GM12878 (cell line): ENCODE measurements at regions not wholly inside any gene's neighbourhood (a gene's known extent, or its start where the extent isn't known, plus 50 kb on each side); places are given as distances from the start of the nearest gene placed in this dataset.

Experiments used
- ATAC-seq: fragments of 200-7000 bp; cut with Tn5 transposase; 3 replicates; pipeline ENCODE4 v1.9.1; 2020; ENCODE audit warnings: mild to moderate bottlenecking, moderate library complexity
- BruUV-seq: library from RNA; stranded (reverse); fragments of 400-500 nt; replicated peaks from 2 replicates; lab custom pipeline; 2021; lab: Mats Ljungman, UMichigan
- CTCF ChIA-PET: fragments of 300-600 bp; sonication (Branson Sonifier 250); formaldehyde crosslinking; extraction: SDS; loops from one replicate; lab custom pipeline; 2021; ENCODE audit warnings: inconsistent platforms; lab: Yijun Ruan, JAX
- POLR2A ChIA-PET: fragments of 350-600 bp; formaldehyde crosslinking; extraction: SDS; loops from one replicate; lab custom pipeline; 2021; ENCODE audit warnings: inconsistent platforms; lab: Charles Lee
- RAD21 ChIA-PET: fragments of 300-600 bp; sonication (Branson Sonifier 250); formaldehyde crosslinking; loops from one replicate; lab custom pipeline; 2023; ENCODE audit warnings: antibody characterized with exemption; ENCODE audit not compliant: unreplicated experiment; lab: Charles Lee
- SMC1A ChIA-PET: fragments of 300-600 bp; sonication (Branson Sonifier 250); formaldehyde crosslinking; loops from one replicate; lab custom pipeline; 2023; ENCODE audit not compliant: unreplicated experiment, uncharacterized antibody; lab: Charles Lee
- DNase-seq: peaks from one replicate; pipeline ENCODE4 v3.0.0-alpha.2; 2011; ENCODE audit warnings: low read depth, low spot score
- FAIRE-seq: peaks from 3 replicates; lab custom pipeline; 2011; peaks lifted over from hg19 to GRCh38; lab: Jason Lieb, UNC
- H2AFZ ChIP-seq: 2 replicates; pipeline ENCODE4 v1.6.0; 2011; ENCODE audit warnings: low read depth, low read length, control low read depth; ENCODE audit not compliant: control insufficient read depth
- H3K27ac ChIP-seq: 2 replicates; pipeline ENCODE4 v1.5.1; 2011; ENCODE audit warnings: control low read depth; ENCODE audit not compliant: control insufficient read depth, insufficient read depth
- H3K27me3 ChIP-seq, 2 experiments: replicated peaks in 1 of 2; 2 replicates each; pipeline versions ENCODE4 v1.6.0 to v1.6.1; 2011; ENCODE audit warnings: low read length in 1 of 2; ENCODE audit not compliant: control insufficient read depth in 2 of 2, insufficient read depth in 2 of 2
- H3K36me3 ChIP-seq, 2 experiments: 2 replicates each; pipeline ENCODE4 v1.5.1; 2011; ENCODE audit warnings: low read length in 1 of 2; ENCODE audit not compliant: control insufficient read depth in 2 of 2, insufficient read depth in 2 of 2
- H3K4me1 ChIP-seq: 2 replicates; pipeline ENCODE4 v1.6.1; 2011; ENCODE audit warnings: mild to moderate bottlenecking, low read length, moderate library complexity, mixed read lengths; ENCODE audit not compliant: control insufficient read depth, insufficient read depth
- H3K4me2 ChIP-seq: 2 replicates; pipeline ENCODE4 v1.6.0; 2011; ENCODE audit warnings: control low read depth; ENCODE audit not compliant: control insufficient read depth, insufficient read depth
- H3K4me3 ChIP-seq: fragments of 200-600 bp; sonication (generic); 2 replicates; pipeline ENCODE4 v1.5.1; 2016
- H3K79me2 ChIP-seq: 2 replicates; pipeline ENCODE4 v1.6.0; 2011; ENCODE audit warnings: low read length; ENCODE audit not compliant: control insufficient read depth, insufficient read depth
- H3K9ac ChIP-seq: 2 replicates; pipeline ENCODE4 v1.8.0; 2011; ENCODE audit warnings: low read length, control low read depth, mixed read lengths; ENCODE audit not compliant: control insufficient read depth, insufficient read depth
- H3K9me3 ChIP-seq: replicated peaks from 3 replicates; pipeline ENCODE4 v1.5.1; 2011; ENCODE audit warnings: mild to moderate bottlenecking, low read length; ENCODE audit not compliant: control insufficient read depth, insufficient read depth
- H4K20me1 ChIP-seq: 2 replicates; pipeline ENCODE4 v1.6.0; 2011; ENCODE audit not compliant: control insufficient read depth, insufficient read depth
- ASH2L ChIP-seq: fragments of 300-600, 200-600 bp; sonication (generic); IDR thresholded peaks from 2 replicates; pipeline ENCODE4 v1.6.1; 2017; ENCODE audit warnings: low read depth, mild to moderate bottlenecking, borderline replicate concordance
- CBX5 ChIP-seq: sonication (generic); IDR thresholded peaks from 2 replicates; pipeline ENCODE4 v1.6.1; 2016; ENCODE audit warnings: low read depth, moderate library complexity, mild to moderate bottlenecking, inconsistent platforms
- EZH2 ChIP-seq: IDR thresholded peaks from 2 replicates; pipeline ENCODE4 v1.6.1; 2012; ENCODE audit warnings: low read depth, mild to moderate bottlenecking, control low read depth, inconsistent platforms, low read length, borderline replicate concordance; ENCODE audit not compliant: control insufficient read depth
- FOXK2 ChIP-seq: fragments of 450-650 bp; IDR thresholded peaks from 2 replicates; pipeline ENCODE4 v1.6.1; 2017; ENCODE audit warnings: mild to moderate bottlenecking, moderate library complexity
- HCFC1 ChIP-seq: fragments of 150-350 bp; IDR thresholded peaks from 2 replicates; pipeline ENCODE4 v1.6.1; 2014; ENCODE audit warnings: low read length
- NR2C2 ChIP-seq: IDR thresholded peaks from 2 replicates; pipeline ENCODE4 v1.6.1; 2011; ENCODE audit warnings: borderline replicate concordance, low read depth; ENCODE audit not compliant: control insufficient read depth, insufficient read length
- RB1 ChIP-seq: fragments of 450-650 bp; formaldehyde crosslinking; IDR thresholded peaks from 2 replicates; pipeline ENCODE4 v1.6.1; 2017; ENCODE audit warnings: mild to moderate bottlenecking, borderline replicate concordance
- RELB ChIP-seq: fragments of 450-650 bp; IDR thresholded peaks from 2 replicates; pipeline ENCODE4 v1.6.1; 2017; ENCODE audit warnings: low read depth, mild to moderate bottlenecking, moderate library complexity
- TCF3 ChIP-seq: IDR thresholded peaks from 2 replicates; pipeline ENCODE4 v1.6.1; 2012; ENCODE audit warnings: low read depth, mild to moderate bottlenecking, low read length, borderline replicate concordance; ENCODE audit not compliant: insufficient read depth
- USF2 ChIP-seq: IDR thresholded peaks from 2 replicates; pipeline ENCODE4 v1.6.1; 2011; ENCODE audit warnings: low read depth, low read length, improper control_type of control experiment, borderline replicate concordance
- YY1 ChIP-seq: IDR thresholded peaks from 2 replicates; pipeline ENCODE4 v1.6.1; 2011; ENCODE audit warnings: low read depth, mild to moderate bottlenecking, low read length
- WGBS: methylation state at CpG from one replicate; pipeline ENCODE4 v1.1.6; 2016; ENCODE audit warnings: low lambda C conversion rate; ENCODE audit not compliant: insufficient replicate concordance, insufficient coverage; ENCODE audit errors: missing lambda C conversion rate; 5-methylcytosine and 5-hydroxymethylcytosine counted together
- in situ Hi-C: fragments of 300-500 bp; cut with MboI; formaldehyde crosslinking; loops from 9 replicates; pipeline ENCODE4 v1.14.3; 2018; ENCODE audit warnings: mixed read lengths
- intact Hi-C: fragments of 100-400 bp; cut with micrococcal nuclease; formaldehyde crosslinking; loops from one replicate; pipeline ENCODE4 v1.14.2; 2022; ENCODE audit not compliant: unreplicated experiment
- TF ChIP-seq, protein P1 (sequence below): fragments of 450-650 bp; formaldehyde crosslinking; IDR thresholded peaks from 2 replicates; pipeline ENCODE4 v1.5.0; 2022; ENCODE audit warnings: mild to moderate bottlenecking, missing genetic modification characterization
- TF ChIP-seq, protein P2 (sequence below): fragments of 450-650 bp; formaldehyde crosslinking; IDR thresholded peaks from 2 replicates; pipeline ENCODE4 v1.4.0; 2022; ENCODE audit warnings: mild to moderate bottlenecking, moderate library complexity
- TF ChIP-seq, protein P3 (sequence below): fragments of 450-650 bp; IDR thresholded peaks from 2 replicates; pipeline ENCODE4 v1.6.1; 2014; ENCODE audit warnings: mild to moderate bottlenecking

DNA sequence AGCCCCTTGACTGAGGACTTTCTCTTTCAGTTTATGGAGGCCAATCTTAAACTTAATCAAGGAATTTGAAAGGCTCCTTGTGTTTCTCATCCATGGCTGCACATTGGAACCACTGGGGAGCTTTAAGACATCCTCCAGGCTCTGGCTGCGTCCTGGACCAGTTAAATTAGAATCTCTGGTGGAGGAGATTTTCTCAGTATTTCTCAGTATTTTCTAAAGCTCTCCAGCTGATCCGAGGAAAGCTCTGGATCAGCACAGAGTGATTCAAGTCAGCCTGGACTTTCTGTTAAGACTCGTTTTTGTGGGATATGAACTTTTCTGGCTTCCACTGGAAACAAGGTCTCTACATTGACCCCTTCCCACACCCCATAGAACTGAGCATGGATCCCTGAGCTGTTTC, 249.8 kb downstream of the STK31 start:
- WGBS: 3% methylated on average over 3 of the region's 3 CpGs
- SMC1A ChIA-PET: interaction anchor here (1.2 to 1.9 kb wide), 2 partner anchors 12 to 21 kb away, joined by 3 to 9 read pairs; no protein-coding TSS in a partner anchor
- FAIRE-seq (no peak), DNase-seq (no peak), ATAC-seq (no peak)
- intact Hi-C loops (loop anchor here (5.0 kb wide), 1 partner anchor 52 kb away; no protein-coding TSS in a partner anchor), in situ Hi-C loops (no loop called here)
- BruUV-seq: no TSS peak
- no peak overlapping the region for H2AFZ ChIP-seq
- no peak overlapping the region for H3K27ac ChIP-seq
- no peaks in the 10 kb centered on the region; the same call in 1 of the 3 replicates for H3K9me3 ChIP-seq
- POLR2A ChIA-PET: interaction anchor here (0.6 kb wide), 1 partner anchor 341 kb away, joined by 3 read pairs; no protein-coding TSS in a partner anchor
- CTCF ChIA-PET: no interaction called here
- no peak overlapping the region for H3K9ac ChIP-seq
- H3K4me2 ChIP-seq: no peak overlapping the region
- no peak for TF ChIP-seq NR2C2
- TF ChIP-seq, protein P1, sequence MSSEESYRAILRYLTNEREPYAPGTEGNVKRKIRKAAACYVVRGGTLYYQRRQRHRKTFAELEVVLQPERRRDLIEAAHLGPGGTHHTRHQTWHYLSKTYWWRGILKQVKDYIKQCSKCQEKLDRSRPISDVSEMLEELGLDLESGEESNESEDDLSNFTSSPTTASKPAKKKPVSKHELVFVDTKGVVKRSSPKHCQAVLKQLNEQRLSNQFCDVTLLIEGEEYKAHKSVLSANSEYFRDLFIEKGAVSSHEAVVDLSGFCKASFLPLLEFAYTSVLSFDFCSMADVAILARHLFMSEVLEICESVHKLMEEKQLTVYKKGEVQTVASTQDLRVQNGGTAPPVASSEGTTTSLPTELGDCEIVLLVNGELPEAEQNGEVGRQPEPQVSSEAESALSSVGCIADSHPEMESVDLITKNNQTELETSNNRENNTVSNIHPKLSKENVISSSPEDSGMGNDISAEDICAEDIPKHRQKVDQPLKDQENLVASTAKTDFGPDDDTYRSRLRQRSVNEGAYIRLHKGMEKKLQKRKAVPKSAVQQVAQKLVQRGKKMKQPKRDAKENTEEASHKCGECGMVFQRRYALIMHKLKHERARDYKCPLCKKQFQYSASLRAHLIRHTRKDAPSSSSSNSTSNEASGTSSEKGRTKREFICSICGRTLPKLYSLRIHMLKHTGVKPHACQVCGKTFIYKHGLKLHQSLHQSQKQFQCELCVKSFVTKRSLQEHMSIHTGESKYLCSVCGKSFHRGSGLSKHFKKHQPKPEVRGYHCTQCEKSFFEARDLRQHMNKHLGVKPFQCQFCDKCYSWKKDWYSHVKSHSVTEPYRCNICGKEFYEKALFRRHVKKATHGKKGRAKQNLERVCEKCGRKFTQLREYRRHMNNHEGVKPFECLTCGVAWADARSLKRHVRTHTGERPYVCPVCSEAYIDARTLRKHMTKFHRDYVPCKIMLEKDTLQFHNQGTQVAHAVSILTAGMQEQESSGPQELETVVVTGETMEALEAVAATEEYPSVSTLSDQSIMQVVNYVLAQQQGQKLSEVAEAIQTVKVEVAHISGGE (CRISPR knock-in tag): no peak
- no peak for TF ChIP-seq RELB
- TF ChIP-seq RB1: no peak
- TF ChIP-seq FOXK2: no peak
- TF ChIP-seq, protein P2, sequence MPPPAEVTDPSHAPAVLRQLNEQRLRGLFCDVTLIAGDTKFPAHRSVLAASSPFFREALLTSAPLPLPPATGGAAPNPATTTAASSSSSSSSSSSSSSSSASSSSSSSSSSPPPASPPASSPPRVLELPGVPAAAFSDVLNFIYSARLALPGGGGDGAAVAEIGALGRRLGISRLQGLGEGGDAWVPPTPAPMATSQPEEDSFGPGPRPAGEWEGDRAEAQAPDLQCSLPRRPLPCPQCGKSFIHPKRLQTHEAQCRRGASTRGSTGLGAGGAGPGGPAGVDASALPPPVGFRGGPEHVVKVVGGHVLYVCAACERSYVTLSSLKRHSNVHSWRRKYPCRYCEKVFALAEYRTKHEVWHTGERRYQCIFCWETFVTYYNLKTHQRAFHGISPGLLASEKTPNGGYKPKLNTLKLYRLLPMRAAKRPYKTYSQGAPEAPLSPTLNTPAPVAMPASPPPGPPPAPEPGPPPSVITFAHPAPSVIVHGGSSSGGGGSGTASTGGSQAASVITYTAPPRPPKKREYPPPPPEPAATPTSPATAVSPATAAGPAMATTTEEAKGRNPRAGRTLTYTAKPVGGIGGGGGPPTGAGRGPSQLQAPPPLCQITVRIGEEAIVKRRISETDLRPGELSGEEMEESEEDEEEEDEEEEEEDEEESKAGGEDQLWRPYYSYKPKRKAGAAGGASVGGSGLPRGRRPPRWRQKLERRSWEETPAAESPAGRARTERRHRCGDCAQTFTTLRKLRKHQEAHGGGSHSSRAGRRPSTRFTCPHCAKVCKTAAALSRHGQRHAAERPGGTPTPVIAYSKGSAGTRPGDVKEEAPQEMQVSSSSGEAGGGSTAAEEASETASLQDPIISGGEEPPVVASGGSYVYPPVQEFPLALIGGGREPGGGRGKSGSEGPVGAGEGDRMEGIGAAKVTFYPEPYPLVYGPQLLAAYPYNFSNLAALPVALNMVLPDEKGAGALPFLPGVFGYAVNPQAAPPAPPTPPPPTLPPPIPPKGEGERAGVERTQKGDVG (CRISPR knock-in tag): no peak
- TF ChIP-seq HCFC1: no peak
- no peak for TF ChIP-seq USF2
- TF ChIP-seq, protein P3, sequence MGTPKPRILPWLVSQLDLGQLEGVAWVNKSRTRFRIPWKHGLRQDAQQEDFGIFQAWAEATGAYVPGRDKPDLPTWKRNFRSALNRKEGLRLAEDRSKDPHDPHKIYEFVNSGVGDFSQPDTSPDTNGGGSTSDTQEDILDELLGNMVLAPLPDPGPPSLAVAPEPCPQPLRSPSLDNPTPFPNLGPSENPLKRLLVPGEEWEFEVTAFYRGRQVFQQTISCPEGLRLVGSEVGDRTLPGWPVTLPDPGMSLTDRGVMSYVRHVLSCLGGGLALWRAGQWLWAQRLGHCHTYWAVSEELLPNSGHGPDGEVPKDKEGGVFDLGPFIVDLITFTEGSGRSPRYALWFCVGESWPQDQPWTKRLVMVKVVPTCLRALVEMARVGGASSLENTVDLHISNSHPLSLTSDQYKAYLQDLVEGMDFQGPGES: no peak
- no peak for TF ChIP-seq YY1
- TF ChIP-seq CBX5: no peak
- TF ChIP-seq TCF3: no peak
- no peak for TF ChIP-seq EZH2
- no peak for TF ChIP-seq ASH2L
- no peaks in the 10 kb centered on the region for H3K79me2 ChIP-seq
- H3K4me1 ChIP-seq: no peaks in the 10 kb centered on the region
- H4K20me1 ChIP-seq: no peaks in the 10 kb centered on the region
- no peaks in the 10 kb centered on the region for H3K36me3 ChIP-seq
- RAD21 ChIA-PET: no interaction called here
- no peaks in the 10 kb centered on the region for H3K27me3 ChIP-seq
- H3K4me3 ChIP-seq: no peak overlapping the region
